ENCODE measurements at regions not wholly inside any gene's neighbourhood (a gene's known extent, or its start where the extent isn't known, plus 50 kb on each side); places are given as distances from the start of the nearest gene placed in this dataset.

DNA sequence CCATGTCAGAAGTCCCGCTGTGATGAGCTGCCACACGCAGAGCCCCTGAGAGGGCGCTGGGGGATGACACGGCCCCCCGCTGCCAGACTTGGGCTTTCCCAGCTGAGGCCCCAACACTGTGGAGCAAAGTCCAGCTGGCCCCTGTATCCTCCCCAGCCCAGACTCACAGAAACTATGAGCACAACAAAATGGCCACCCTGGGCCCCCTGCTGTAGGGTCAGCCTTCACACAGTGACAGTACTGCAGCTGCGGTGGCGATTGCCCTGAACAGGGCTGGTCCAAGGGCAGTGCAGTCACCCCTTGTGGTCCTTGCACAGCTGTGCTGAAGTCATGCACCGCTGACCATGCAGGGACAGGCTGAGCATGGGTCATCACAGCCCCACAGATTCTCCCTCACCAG is 78.2 kb upstream of the CST7 start:
- TF ChIP-seq, protein P1, sequence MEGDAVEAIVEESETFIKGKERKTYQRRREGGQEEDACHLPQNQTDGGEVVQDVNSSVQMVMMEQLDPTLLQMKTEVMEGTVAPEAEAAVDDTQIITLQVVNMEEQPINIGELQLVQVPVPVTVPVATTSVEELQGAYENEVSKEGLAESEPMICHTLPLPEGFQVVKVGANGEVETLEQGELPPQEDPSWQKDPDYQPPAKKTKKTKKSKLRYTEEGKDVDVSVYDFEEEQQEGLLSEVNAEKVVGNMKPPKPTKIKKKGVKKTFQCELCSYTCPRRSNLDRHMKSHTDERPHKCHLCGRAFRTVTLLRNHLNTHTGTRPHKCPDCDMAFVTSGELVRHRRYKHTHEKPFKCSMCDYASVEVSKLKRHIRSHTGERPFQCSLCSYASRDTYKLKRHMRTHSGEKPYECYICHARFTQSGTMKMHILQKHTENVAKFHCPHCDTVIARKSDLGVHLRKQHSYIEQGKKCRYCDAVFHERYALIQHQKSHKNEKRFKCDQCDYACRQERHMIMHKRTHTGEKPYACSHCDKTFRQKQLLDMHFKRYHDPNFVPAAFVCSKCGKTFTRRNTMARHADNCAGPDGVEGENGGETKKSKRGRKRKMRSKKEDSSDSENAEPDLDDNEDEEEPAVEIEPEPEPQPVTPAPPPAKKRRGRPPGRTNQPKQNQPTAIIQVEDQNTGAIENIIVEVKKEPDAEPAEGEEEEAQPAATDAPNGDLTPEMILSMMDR (IDR thresholded peaks at IDR 0.05): no peak
- no peak for TF ChIP-seq POLR2A (IDR thresholded peaks at IDR 0.05)

All from esophagus squamous epithelium (tissue), 4 donors.